K562 (cell line): ENCODE measurements at regions not wholly inside any gene's neighbourhood (a gene's known extent, or its start where the extent isn't known, plus 50 kb on each side); places are given as distances from the start of the nearest gene placed in this dataset.
"Not testable (repeated sequence)": the region's sequence is repeated elsewhere in the genome, so short reads cannot be mapped to it uniquely, and the experiment has no call there.

Source experiments
- CHD2 ChIP-seq: IDR thresholded peaks from 2 replicates; pipeline ENCODE4 v1.6.1; 2011; ENCODE audit warnings: low read depth, low read length
- CTCF ChIP-seq, 3 experiments: IDR thresholded peaks in 2 of 3; conservative IDR thresholded peaks in 1 of 3; 2 replicates each; pipeline ENCODE4 v1.5.1; 2011 to 2012; ENCODE audit warnings: low read length in 3 of 3, mild to moderate bottlenecking in 3 of 3, control low read depth in 2 of 3, improper control_type of control experiment in 1 of 3, inconsistent platforms in 1 of 3, low read depth in 1 of 3, mixed read lengths in 1 of 3, moderate library complexity in 1 of 3; ENCODE audit not compliant: insufficient read depth in 2 of 3
- HSF4 ChIP-seq: fragments of 250-450 bp; sonication (Bioruptor Pico); IDR thresholded peaks from 2 replicates; pipeline ENCODE4 v2.1.2; 2022; ENCODE audit warnings: mild to moderate bottlenecking, moderate library complexity, borderline replicate concordance
- MEF2A ChIP-seq: IDR thresholded peaks from 2 replicates; pipeline ENCODE4 v1.6.1; 2011; ENCODE audit warnings: low read depth, mild to moderate bottlenecking, low read length, moderate library complexity; ENCODE audit not compliant: control insufficient read depth
- RAD21 ChIP-seq, 2 experiments: fragments of 250-450 bp in 1 of 2; fragments of 450-650 bp in 1 of 2; sonication (Bioruptor Pico) in 1 of 2; formaldehyde crosslinking in 1 of 2; IDR thresholded peaks in 1 of 2; conservative IDR thresholded peaks in 1 of 2; 2 replicates each; pipeline versions ENCODE4 v1.4.0 to v1.8.0; 2020 to 2022; ENCODE audit warnings: mild to moderate bottlenecking in 2 of 2, moderate library complexity in 1 of 2
- RB1 ChIP-seq: fragments of 450-650 bp; IDR thresholded peaks from 2 replicates; pipeline ENCODE4 v1.6.1; 2017; ENCODE audit warnings: low read depth, mild to moderate bottlenecking
- REST ChIP-seq, 2 experiments: fragments of 450-650 bp; formaldehyde crosslinking in 1 of 2; IDR thresholded peaks; 2 replicates each; pipeline versions ENCODE4 v1.4.0 to v1.6.1; 2014 to 2020; ENCODE audit warnings: mild to moderate bottlenecking in 2 of 2, borderline replicate concordance in 1 of 2, low read depth in 1 of 2
- ZBTB34 ChIP-seq: fragments of 250-450 bp; sonication (Bioruptor Pico); IDR thresholded peaks from 2 replicates; pipeline ENCODE4 v1.8.0; 2021; ENCODE audit warnings: mild to moderate bottlenecking, moderate library complexity

GRCh38 chr2:203626247-203626646 is 80.2 kb upstream of the CD28 start:
- not testable (repeated sequence) for TF ChIP-seq RAD21 (CRISPR knock-in tag; conservative IDR thresholded peaks at IDR 0.05 in 1 of 2, IDR thresholded peaks at IDR 0.05 in 1 of 2); CTCF (IDR thresholded peaks at IDR 0.05 in 2 of 3, conservative IDR thresholded peaks at IDR 0.05 in 1 of 3; ENCODE audit: insufficient read depth in 2 of 3, low read depth in 1 of 3, low read length in 3 of 3); RB1; MEF2A; REST (IDR thresholded peaks at IDR 0.05; ENCODE audit: borderline replicate concordance); REST (CRISPR knock-in tag; IDR thresholded peaks at IDR 0.05; ENCODE audit: low read depth); ZBTB34; CHD2; HSF4 (CRISPR knock-in tag)
